ENCODE measurements at regions not wholly inside any gene's neighbourhood (a gene's known extent, or its start where the extent isn't known, plus 50 kb on each side); places are given as distances from the start of the nearest gene placed in this dataset.

GRCh38 chr20:22370137-22370536 is 214.2 kb downstream of the FOXA2 start:
- DNase-seq (ENCODE audit: low read depth): no peak

DNA sequence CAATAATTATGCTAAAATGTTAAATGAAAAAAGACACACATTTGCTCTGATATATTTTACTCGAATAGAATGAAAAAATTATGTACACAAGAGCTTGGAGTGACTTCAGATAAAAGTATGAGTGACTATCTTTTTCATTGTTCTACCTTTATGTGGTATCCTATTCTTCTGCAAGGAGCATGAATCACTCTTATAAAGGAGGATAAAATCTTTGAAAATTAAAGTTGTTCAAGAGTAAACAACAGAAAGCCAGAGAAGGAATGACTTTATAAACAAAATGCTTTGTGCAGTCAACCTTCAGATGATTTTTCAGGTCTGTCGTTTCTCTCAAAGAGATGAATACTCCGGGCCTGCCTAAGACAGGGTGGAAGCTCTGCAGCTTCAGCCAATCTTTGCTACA is 215.3 kb downstream of the FOXA2 start:
- DNase-seq (ENCODE audit: low read depth): no peak

DNA sequence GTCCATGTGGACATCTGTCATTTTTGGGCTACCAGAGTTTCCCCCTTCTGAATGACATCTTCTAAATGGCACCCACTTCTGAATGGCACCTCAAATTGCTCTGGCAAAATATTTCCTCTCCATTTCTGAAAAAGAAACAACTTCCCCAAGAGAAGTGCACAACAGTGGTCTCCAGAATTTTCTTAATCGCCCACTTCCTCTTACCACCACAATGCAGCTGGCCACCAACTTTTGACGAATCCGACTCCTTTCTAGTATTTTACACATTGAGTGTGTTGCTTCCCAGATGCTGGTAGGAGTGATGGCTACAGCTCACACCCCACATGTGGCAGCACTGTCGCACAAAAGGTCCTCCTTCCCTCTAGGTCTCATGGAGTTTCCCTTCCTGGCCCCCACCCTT is 216.1 kb downstream of the FOXA2 start:
- DNase-seq (ENCODE audit: low read depth): no peak

DNA sequence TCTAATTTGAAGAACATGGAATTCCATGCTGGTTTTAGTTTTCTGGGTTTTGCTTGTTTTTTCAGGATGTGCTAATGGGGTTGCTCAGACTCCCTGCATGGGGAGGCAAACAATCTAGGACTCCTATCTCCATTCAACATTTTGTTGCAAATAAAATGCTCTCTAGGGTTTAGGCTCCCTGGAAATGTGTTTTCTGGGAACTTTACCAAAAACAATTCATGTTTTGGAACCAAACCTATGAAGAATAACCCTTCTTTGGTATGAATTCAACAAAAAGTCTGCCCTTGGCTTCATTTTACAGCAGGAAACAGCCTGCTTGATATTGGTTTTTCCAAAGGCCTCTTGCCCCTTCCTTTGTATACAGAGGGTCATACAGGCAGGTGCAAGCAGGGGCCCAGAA is 217.7 kb downstream of the FOXA2 start:
- DNase-seq (ENCODE audit: low read depth): no peak

DNA sequence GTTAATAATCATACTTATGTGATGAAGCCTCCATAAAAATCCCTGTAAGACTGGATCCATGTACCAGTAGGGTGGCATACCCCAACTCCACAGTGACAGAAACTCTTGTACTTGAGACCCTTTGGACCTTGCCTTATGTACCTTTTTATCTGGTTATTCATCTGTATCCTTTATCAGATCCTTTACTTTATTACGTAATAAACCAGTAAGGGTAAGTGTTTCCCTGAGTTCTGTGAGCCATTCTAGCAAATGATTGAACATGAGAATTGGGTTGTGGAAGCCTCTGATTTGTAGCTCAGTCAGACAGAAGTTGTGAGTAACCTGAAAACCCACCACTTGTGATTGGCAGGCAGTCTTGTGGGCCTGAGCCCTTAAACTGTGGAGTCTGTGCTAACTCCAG is 229.7 kb downstream of the FOXA2 start:
- no peak for DNase-seq (ENCODE audit: low read depth)

DNA sequence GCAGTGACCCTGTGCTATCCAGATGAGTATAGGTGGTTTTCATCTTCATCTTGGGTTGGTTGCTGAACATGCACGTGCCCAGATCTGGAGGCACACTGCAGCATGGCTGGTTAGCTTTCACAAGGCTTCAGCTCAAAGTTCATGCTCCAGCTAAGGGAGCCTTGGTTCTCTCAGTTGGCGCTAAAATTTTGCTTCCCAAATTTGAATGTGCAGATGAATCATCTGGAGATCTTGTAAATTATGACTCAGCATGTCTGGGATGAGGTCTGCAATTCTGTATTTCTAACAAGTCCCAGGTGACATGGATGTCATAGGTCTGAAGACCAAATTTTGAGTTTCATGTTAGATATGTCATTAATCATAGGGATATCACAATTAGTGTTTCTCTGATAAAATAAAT is 230.8 kb downstream of the FOXA2 start:
- no peak for DNase-seq (ENCODE audit: low read depth)

- DNase-seq (ENCODE audit: low read depth): no peak
Measured at GRCh38 chr20:22352019-22352418, 232.4 kb downstream of the FOXA2 start.

DNA sequence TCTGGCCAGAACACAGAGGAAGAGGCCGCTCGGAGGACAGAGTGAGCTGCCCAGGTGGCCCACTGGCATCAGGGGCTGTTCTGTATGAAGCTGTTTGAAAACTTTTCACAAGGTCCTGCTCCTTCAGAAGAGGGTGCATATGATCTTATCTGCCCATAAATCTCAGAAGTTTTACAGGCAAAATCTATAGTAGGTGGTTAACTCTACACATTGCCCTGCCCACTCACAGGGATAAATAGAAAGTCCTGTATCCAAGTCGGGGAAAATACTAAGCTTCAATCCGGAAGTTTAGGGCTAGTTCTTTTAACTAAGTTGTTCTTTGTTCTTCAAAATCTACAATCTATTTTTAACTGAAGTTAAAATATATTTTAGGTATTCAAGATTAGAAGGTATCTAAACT is 233.7 kb downstream of the FOXA2 start:
- DNase-seq (ENCODE audit: low read depth): no peak

DNA sequence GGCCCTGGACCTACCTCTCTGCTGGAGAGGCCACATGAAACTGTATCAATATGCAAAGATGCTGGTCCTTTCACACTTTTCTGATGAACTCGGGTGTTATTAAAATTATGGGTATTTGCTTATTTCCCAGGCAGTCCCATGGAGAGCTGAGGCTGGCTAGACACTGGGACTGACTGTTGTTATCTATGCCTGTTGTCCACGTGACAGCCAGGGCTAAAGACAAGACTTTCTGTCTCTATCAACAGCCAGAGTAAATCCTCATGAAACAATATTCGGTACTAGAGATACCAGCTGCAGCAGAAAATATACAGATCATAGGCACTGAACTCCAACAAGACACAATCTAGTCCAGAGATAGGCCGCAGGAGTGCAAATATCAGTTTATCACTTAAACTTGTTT is 236.4 kb downstream of the FOXA2 start:
- DNase-seq (ENCODE audit: low read depth): no peak

GRCh38 chr20:22346716-22347115 is 237.7 kb downstream of the FOXA2 start:
- no peak for DNase-seq (ENCODE audit: low read depth)

- DNase-seq (ENCODE audit: low read depth): no peak
Measured at GRCh38 chr20:22343612-22344011, 240.8 kb downstream of the FOXA2 start.

GRCh38 chr20:22342410-22342809 is 242.0 kb downstream of the FOXA2 start:
- no peak for DNase-seq (ENCODE audit: low read depth)

- DNase-seq (ENCODE audit: low read depth): no peak
Measured at GRCh38 chr20:22341508-22341907, 242.9 kb downstream of the FOXA2 start.

DNA sequence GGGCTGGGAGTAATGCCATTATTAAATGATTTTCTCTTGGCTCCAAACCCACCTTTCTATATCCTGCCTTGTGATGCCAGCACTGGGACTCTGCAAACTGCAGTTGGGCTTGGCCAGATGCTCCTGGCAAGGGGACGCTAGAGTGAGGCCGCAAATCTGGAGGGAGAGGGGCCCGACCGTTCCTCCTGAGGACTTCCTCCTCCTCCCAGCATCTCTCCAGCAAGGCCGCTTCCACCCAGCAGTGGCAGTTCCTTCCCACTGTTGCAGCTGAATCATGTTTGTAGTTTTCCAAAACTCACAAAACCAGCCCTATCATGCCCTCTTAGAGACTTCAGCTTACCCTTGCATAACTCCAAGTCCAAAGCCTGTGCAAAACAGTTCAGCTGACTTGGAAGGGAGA is 244.4 kb downstream of the FOXA2 start:
- DNase-seq (ENCODE audit: low read depth): no peak

DNA sequence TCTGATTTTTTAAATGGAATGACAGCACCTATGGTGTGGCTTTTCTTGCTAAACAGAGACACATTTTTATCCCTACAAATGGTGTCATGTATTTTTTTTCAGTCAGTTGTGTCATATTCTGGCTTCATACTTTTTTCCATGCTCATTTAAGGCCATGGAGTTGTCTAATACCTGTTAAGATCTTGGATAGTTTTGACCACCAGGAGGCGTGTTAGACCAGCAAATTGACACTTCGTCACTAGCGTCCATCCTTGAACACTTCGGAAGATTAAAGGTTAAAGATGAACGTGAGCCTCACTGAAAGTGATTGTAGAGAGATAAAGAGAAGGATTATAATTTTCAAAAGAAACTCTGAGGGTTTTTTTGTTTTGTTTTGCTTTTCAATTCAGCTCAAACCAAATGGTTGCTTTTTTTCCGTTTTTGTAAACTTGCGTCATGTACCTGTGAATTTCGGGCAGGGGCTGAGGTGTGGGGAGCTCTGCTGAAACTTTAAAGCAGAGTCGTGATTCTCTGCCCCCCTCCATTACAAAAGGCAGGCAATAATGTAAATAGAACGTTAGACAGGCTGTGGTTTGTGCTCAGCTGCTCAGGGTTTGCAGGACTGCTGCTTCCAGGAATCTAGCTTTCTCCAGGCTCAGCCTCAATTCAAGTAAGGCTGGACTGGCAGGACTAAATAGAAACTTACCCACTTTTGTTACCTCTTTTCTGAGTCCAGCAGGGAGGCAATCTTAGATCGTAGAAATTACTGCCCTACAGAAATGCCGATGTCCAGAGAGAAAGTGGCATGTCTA is 245.1 kb downstream of the FOXA2 start:
- peak; percentile 3 for DNase-seq (ENCODE audit: low read depth)

DNA sequence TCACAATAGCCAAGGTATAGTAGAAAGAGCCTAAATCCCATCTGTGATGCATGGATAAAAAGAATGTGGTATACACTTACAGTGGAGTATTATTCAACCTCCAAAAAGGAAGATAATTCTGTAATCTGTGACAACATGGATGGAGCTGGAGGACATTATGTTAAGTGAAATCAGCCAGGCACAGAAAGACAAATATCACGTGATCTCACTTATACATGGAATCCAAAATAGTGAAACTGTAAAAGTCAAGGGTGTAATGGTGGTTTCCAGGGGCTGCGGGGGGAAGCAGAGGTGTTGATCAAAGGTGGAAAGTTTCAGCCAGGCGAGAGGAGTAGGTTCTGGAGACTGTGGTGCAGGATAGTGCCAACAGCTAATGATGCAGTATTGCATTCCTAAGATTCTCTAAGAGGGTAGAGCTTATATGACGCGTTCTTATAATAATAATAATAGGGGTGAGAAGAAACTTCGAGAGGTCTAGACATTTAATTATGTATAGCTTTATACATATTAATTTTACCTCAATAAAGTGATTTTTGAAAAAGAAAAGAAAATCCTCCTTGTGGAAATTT is 246.1 kb downstream of the FOXA2 start:
- no peak for DNase-seq (ENCODE audit: low read depth)

GRCh38 chr20:22335210-22335609 is 249.2 kb downstream of the FOXA2 start:
- DNase-seq (ENCODE audit: low read depth): no peak

GRCh38 chr20:22333885-22334545 is 250.4 kb downstream of the FOXA2 start:
- peak; percentile 9 for DNase-seq (ENCODE audit: low read depth)

DNA sequence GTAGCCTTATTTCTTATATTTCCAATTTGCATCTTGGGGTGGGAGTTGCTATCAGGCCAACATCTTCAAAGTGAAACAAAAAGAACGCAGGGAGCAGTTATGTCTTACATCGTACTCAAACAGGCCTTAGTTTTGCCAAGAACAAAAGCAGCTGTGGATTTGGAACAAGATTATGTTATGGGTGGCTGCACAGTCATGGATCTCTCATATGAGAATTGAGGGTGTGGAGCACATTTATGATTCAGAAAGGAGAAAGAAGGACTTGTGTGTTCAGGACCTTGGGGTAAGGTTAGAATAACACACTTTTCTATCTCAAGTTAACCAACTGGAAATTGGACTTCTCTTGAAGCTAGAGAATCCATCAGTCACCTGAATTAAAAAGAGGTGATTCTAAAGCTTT is 259.9 kb downstream of the FOXA2 start:
- no peak for DNase-seq (ENCODE audit: low read depth)

GRCh38 chr20:22322513-22322912 is 261.9 kb downstream of the FOXA2 start:
- no peak for DNase-seq (ENCODE audit: low read depth)

DNA sequence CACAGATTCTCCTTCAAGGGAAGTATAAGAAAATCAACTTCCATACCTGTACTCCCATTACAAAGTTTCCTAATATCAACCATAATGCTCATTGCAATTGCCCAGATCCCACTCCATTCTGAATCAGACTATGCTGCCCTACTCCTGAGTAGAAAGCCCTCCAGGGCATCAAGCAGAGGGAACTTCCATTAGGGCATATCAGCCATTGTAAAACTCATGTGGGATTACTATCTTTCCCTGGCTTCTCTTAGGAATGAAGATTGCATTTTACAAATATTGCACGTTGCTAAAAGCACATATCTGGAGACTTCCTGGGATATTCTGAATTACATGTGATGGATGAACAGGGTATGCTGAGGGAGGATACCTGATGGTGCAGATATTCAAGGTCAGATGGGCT is 263.2 kb downstream of the FOXA2 start:
- DNase-seq (ENCODE audit: low read depth): no peak

DNA sequence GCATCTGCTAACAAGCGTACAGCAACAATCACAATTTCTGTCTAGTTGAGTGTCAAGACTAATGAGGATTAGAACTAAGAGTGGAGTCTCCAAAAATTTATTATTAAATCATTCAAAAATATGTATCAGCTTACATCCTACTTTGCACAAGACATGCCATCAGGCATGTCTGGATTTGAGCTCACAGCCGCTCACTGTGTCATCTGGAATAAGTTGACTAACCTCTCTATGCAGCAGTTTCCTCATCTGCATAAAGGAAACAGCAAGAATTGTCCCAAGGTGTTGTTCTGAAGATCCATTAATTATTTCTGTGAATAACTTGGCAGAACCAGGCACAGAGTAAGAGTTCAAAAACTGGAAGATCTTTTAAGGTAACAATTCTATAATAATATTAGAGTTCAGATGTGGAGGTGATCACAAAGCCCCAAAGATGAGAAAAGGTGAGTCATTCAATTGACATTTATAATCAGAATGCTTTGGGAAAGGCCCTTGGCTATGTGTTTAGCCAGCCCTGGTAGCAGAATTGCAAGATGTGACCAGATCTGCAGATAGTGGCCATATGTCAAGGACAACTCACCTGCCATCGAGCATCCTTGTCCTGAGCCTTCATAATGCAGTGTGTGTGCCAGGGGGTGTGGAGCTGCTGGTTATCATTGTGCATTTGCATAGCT is 264.0 kb downstream of the FOXA2 start:
- no peak for DNase-seq (ENCODE audit: low read depth)

GRCh38 chr20:22315771-22316170 is 268.6 kb downstream of the FOXA2 start:
- no peak for DNase-seq (ENCODE audit: low read depth)

Measured in GM04503 (cell line).